ENCODE measurements at regions not wholly inside any gene's neighbourhood (a gene's known extent, or its start where the extent isn't known, plus 50 kb on each side); places are given as distances from the start of the nearest gene placed in this dataset.

GRCh38 chr13:21757763-21758162 is 86.9 kb downstream of the FGF9 start:
- no peak for DNase-seq

- no peak for DNase-seq
Measured at GRCh38 chr13:21758441-21758840, 87.6 kb downstream of the FGF9 start.

- DNase-seq, result no peak
Measured at GRCh38 chr13:21759463-21759862, 88.6 kb downstream of the FGF9 start.

GRCh38 chr13:21759911-21760310 is 89.0 kb downstream of the FGF9 start:
- DNase-seq, result no peak

- no peak for DNase-seq
Measured at GRCh38 chr13:21761770-21762169, 90.9 kb downstream of the FGF9 start.

GRCh38 chr13:21762512-21762911 is 91.6 kb downstream of the FGF9 start:
- no peak for DNase-seq

GRCh38 chr13:21767032-21767431 is 96.2 kb downstream of the FGF9 start:
- no peak for DNase-seq

- DNase-seq, result no peak
Measured at GRCh38 chr13:21771075-21771474, 100.2 kb downstream of the FGF9 start.

- DNase-seq, result no peak
Measured at GRCh38 chr13:21777166-21777565, 106.3 kb downstream of the FGF9 start.

- DNase-seq, result no peak
Measured at GRCh38 chr13:21777813-21778212, 106.9 kb downstream of the FGF9 start.

- no peak for DNase-seq
Measured at GRCh38 chr13:21782736-21783135, 111.9 kb downstream of the FGF9 start.

GRCh38 chr13:21785990-21786389 is 115.1 kb downstream of the FGF9 start:
- DNase-seq, result no peak

- no peak for DNase-seq
Measured at GRCh38 chr13:21796066-21796465, 125.2 kb downstream of the FGF9 start.

GRCh38 chr13:21796775-21797514 is 126.1 kb downstream of the FGF9 start:
- no peak for DNase-seq

- no peak for DNase-seq
Measured at GRCh38 chr13:21797736-21798135, 126.9 kb downstream of the FGF9 start.

GRCh38 chr13:21798181-21798580 is 127.3 kb downstream of the FGF9 start:
- no peak for DNase-seq

- no peak for DNase-seq
Measured at GRCh38 chr13:21799671-21800070, 128.8 kb downstream of the FGF9 start.

- no peak for DNase-seq
Measured at GRCh38 chr13:21800837-21801616, 130.2 kb downstream of the FGF9 start.

GRCh38 chr13:21805733-21806132 is 134.9 kb downstream of the FGF9 start:
- no peak for DNase-seq

GRCh38 chr13:21812192-21812626 is 141.3 kb downstream of the FGF9 start:
- DNase-seq, result no peak

- DNase-seq, result no peak
Measured at GRCh38 chr13:21813110-21813509, 142.2 kb downstream of the FGF9 start.

GRCh38 chr13:21813844-21814243 is 143.0 kb downstream of the FGF9 start:
- no peak for DNase-seq

GRCh38 chr13:21814604-21815003 is 143.7 kb downstream of the FGF9 start:
- no peak for DNase-seq

GRCh38 chr13:21817878-21818277 is 147.0 kb downstream of the FGF9 start:
- no peak for DNase-seq
